ENCODE measurements at regions not wholly inside any gene's neighbourhood (a gene's known extent, or its start where the extent isn't known, plus 50 kb on each side); places are given as distances from the start of the nearest gene placed in this dataset.

- no peak for TF ChIP-seq CTCF (IDR thresholded peaks at IDR 0.05; ENCODE audit: extremely low read depth in 1 of 2, insufficient read depth in 1 of 2, low read depth in 1 of 2, low read length in 2 of 2)
- no peak for TF ChIP-seq POLR2AphosphoS5 (IDR thresholded peaks at IDR 0.05; ENCODE audit: insufficient read depth, low read depth, low read length)
Measured at GRCh38 chr5:4881366-4882002, 258.6 kb upstream of the ADAMTS16 start.
